ENCODE measurements at regions not wholly inside any gene's neighbourhood (a gene's known extent, or its start where the extent isn't known, plus 50 kb on each side); places are given as distances from the start of the nearest gene placed in this dataset.

DNA sequence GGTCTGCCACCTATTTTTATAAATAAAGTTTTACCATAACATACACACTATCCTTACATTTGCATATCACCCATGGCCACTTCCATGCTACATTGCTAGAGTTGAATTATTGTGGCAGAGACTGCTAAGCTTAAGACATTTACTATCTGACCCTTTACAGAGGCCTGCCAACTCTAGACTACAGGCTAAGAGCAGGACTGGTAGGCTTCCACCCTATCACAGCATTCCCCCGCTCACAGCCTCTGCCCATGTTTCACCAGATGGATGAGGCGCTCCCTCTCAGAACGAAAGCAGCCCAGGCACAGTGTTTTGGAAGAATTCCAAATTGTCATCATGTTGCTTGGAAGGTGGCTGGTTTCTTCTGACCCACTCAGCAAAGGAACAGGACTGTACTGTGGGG is 91.7 kb upstream of the SLC35G4 start:
- no peak overlapping the region for H3K4me3 ChIP-seq (ENCODE audit: low read depth, low read length)
- no peak for DNase-seq (ENCODE audit: low read depth)
- TF ChIP-seq, protein P1, sequence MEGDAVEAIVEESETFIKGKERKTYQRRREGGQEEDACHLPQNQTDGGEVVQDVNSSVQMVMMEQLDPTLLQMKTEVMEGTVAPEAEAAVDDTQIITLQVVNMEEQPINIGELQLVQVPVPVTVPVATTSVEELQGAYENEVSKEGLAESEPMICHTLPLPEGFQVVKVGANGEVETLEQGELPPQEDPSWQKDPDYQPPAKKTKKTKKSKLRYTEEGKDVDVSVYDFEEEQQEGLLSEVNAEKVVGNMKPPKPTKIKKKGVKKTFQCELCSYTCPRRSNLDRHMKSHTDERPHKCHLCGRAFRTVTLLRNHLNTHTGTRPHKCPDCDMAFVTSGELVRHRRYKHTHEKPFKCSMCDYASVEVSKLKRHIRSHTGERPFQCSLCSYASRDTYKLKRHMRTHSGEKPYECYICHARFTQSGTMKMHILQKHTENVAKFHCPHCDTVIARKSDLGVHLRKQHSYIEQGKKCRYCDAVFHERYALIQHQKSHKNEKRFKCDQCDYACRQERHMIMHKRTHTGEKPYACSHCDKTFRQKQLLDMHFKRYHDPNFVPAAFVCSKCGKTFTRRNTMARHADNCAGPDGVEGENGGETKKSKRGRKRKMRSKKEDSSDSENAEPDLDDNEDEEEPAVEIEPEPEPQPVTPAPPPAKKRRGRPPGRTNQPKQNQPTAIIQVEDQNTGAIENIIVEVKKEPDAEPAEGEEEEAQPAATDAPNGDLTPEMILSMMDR (IDR thresholded peaks at IDR 0.05; ENCODE audit: low read depth, low read length) = no peak
- TF ChIP-seq, protein P2, sequence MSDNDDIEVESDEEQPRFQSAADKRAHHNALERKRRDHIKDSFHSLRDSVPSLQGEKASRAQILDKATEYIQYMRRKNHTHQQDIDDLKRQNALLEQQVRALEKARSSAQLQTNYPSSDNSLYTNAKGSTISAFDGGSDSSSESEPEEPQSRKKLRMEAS (IDR thresholded peaks at IDR 0.05; ENCODE audit: low read depth, low read length) = no peak
- TF ChIP-seq MYC (IDR thresholded peaks at IDR 0.05; ENCODE audit: low read depth, low read length) = no peak
- TF ChIP-seq POLR2A (IDR thresholded peaks at IDR 0.05; ENCODE audit: extremely low read depth, insufficient read length) = no peak

GRCh38 chr18:11516751-11517503 is 92.5 kb upstream of the SLC35G4 start:
- DNase-seq (ENCODE audit: low read depth) = no peak
- TF ChIP-seq MYC (IDR thresholded peaks at IDR 0.05; ENCODE audit: low read depth, low read length) (no peak), POLR2A (IDR thresholded peaks at IDR 0.05; ENCODE audit: extremely low read depth, insufficient read length) (no peak)
- TF ChIP-seq, protein P1 (IDR thresholded peaks at IDR 0.05; ENCODE audit: low read depth, low read length) = no peak
- TF ChIP-seq, protein P2 (IDR thresholded peaks at IDR 0.05; ENCODE audit: low read depth, low read length) = no peak
- H3K4me3 ChIP-seq (ENCODE audit: low read depth, low read length) = no peak overlapping the region

DNA sequence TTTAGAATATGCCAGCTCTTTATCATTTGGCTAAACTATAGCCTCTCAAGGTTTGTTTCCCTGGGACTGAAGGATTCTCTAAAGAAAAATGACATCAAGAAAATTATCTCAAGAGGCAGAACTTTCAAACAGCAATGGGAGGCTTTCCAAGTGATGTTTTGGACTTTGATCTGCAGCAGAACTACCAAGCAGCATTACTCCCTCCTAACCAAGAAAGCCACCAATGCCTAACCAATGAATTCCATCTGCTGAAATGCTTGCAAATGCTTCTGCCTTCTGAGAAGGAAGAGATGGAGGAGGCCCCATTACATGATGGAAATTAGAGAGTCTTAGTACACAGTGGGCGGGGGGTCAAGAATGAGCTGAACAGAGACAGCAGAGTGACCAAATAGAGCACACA is 95.1 kb upstream of the SLC35G4 start:
- H3K4me3 ChIP-seq (ENCODE audit: low read depth, low read length) = no peak overlapping the region
- no peak for DNase-seq (ENCODE audit: low read depth)
- no peak for TF ChIP-seq POLR2A (IDR thresholded peaks at IDR 0.05; ENCODE audit: extremely low read depth, insufficient read length)
- TF ChIP-seq, protein P1 (IDR thresholded peaks at IDR 0.05; ENCODE audit: low read depth, low read length) = no peak
- no peak for TF ChIP-seq MYC (IDR thresholded peaks at IDR 0.05; ENCODE audit: low read depth, low read length)
- TF ChIP-seq, protein P2 (IDR thresholded peaks at IDR 0.05; ENCODE audit: low read depth, low read length) = no peak

DNA sequence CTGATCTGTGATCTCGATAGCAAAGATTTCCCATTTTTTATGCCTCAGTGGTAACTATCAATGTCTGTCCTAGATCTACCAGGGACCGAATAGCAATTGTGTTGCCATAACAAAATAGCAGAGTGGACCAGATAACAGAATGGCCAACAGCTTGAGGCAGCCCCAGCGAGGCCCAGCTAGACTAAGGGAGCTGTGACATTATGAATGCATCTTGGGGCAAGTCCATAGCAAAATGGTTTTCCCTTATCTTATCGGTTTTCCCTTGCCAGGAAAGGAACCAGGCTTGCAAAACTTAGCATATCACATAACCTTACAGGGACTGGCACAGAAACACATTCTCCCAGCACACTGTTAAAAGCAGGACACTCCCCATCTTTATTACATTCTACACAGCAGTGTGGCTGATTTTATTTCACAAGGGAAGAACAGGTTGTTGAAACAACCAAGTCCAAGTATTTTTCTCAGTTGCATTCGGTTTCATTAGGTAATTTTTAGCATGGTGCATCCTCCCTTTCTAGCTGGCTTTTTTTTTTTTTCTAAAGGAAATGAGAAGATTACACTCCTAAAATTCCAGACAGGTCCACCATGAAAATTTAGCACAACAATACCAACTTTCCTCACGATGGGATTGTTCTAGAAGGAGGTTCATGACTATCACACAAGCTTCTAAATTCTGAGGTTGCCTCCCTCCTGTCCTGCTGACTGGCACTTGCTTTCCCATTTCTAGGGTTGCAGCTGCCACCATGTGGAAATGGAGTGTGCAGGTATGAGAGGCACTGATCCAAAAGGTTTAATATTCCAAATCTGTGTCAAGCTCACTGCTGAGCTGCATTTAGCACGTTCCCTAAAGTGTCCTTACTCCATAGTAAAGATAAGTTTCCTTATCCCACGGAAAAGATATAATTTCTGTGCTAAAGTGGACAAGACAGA is 97.0 kb upstream of the SLC35G4 start:
- H3K4me3 ChIP-seq (ENCODE audit: low read depth, low read length) = no peak overlapping the region
- no peak for TF ChIP-seq POLR2A (IDR thresholded peaks at IDR 0.05; ENCODE audit: extremely low read depth, insufficient read length)
- TF ChIP-seq, protein P1 (IDR thresholded peaks at IDR 0.05; ENCODE audit: low read depth, low read length) = no peak
- TF ChIP-seq, protein P2 (IDR thresholded peaks at IDR 0.05; ENCODE audit: low read depth, low read length) = no peak
- TF ChIP-seq MYC (IDR thresholded peaks at IDR 0.05; ENCODE audit: low read depth, low read length) = no peak
- no peak for DNase-seq (ENCODE audit: low read depth)

DNA sequence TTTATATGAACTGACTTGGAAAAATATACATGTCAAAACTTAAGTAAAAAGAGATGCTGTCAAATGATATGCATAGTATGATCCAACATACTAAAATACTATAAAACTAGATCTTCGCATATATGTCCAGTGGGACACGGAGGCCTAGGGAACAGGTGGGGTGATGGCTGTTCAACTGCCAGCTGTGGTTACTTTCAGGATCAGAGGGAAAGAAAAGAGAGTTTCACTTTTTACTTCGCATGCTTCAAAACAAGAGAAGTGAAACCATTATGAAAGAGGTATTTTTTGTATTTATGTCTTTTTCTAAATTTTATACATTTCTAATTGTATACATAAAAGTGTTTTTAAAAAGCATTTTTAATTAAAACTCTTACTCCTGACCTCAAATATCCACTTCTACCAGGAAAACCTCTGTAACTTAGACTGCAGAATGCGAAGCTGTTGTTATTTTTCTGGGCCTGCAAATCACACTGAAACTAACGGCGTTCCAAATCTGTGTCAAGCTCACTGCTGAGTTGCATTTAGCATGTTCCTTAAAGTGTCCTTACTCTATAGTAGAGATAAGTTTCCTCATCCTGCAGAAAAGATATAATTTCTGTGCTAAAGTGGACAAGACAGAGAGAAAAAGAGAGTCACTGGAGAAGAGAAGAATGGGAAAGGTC is 97.8 kb upstream of the SLC35G4 start:
- H3K4me3 ChIP-seq (ENCODE audit: low read depth, low read length) = no peak overlapping the region
- TF ChIP-seq, protein P2 (IDR thresholded peaks at IDR 0.05; ENCODE audit: low read depth, low read length) = no peak
- TF ChIP-seq, protein P1 (IDR thresholded peaks at IDR 0.05; ENCODE audit: low read depth, low read length) = no peak
- TF ChIP-seq MYC (IDR thresholded peaks at IDR 0.05; ENCODE audit: low read depth, low read length) = no peak
- TF ChIP-seq POLR2A (IDR thresholded peaks at IDR 0.05; ENCODE audit: extremely low read depth, insufficient read length) = no peak
- no peak for DNase-seq (ENCODE audit: low read depth)
